GM23338 (cell line): ENCODE measurements at regions not wholly inside any gene's neighbourhood (a gene's known extent, or its start where the extent isn't known, plus 50 kb on each side); places are given as distances from the start of the nearest gene placed in this dataset.

ENCODE experiments used
- ATAC-seq: fragments of 200-7000 bp; cut with Tn5 transposase; 3 replicates; pipeline ENCODE4 v1.9.1; 2020
- DNase-seq: peaks from one replicate; pipeline ENCODE4 v3.0.0-alpha.2; 2015; ENCODE audit warnings: low spot score
- H2AFZ ChIP-seq: fragments of 200-600 bp; sonication (generic); 2 replicates; pipeline ENCODE4 v1.8.0; 2016; ENCODE audit warnings: antibody characterized with exemption, mild to moderate bottlenecking, moderate library complexity
- H3F3A ChIP-seq: fragments of 200-600 bp; sonication (generic); replicated peaks from 2 replicates; pipeline ENCODE4 v1.8.0; 2017; ENCODE audit warnings: antibody characterized with exemption, mixed run types, low read depth
- H3K27ac ChIP-seq: fragments of 200-600 bp; sonication (generic); 2 replicates; pipeline ENCODE4 v1.6.1; 2016; ENCODE audit warnings: low read depth
- H3K27me3 ChIP-seq: fragments of 200-600 bp; sonication (generic); 2 replicates; pipeline ENCODE4 v1.8.0; 2016; ENCODE audit warnings: mild to moderate bottlenecking, mixed run types, moderate library complexity; ENCODE audit not compliant: insufficient read depth
- H3K36me3 ChIP-seq: fragments of 200-600 bp; sonication (generic); 2 replicates; pipeline ENCODE4 v1.8.0; 2016; ENCODE audit warnings: mild to moderate bottlenecking; ENCODE audit not compliant: insufficient read depth
- H3K4me1 ChIP-seq: fragments of 200-600 bp; sonication (generic); 2 replicates; pipeline ENCODE4 v1.8.0; 2016; ENCODE audit warnings: mild to moderate bottlenecking, moderate library complexity; ENCODE audit not compliant: insufficient read depth
- H3K4me2 ChIP-seq: fragments of 200-600 bp; sonication (generic); 2 replicates; pipeline ENCODE4 v1.7.1; 2017; ENCODE audit warnings: mixed run types
- H3K4me3 ChIP-seq: fragments of 200-600 bp; sonication (generic); 2 replicates; pipeline ENCODE4 v1.6.1; 2016; ENCODE audit warnings: mixed run types
- H3K79me2 ChIP-seq: fragments of 200-600 bp; sonication (generic); replicated peaks from 2 replicates; pipeline ENCODE4 v1.8.0; 2017; ENCODE audit warnings: mild to moderate bottlenecking; ENCODE audit not compliant: insufficient read depth
- H3K9me2 ChIP-seq: fragments of 200-600 bp; sonication (generic); 2 replicates; pipeline ENCODE4 v1.8.0; 2017; ENCODE audit not compliant: insufficient read depth
- H4K20me1 ChIP-seq: fragments of 200-600 bp; sonication (generic); replicated peaks from 2 replicates; pipeline ENCODE4 v1.8.0; 2017; ENCODE audit warnings: mild to moderate bottlenecking; ENCODE audit not compliant: insufficient read depth
- H3K27ac Mint-ChIP-seq: 2 replicates; pipeline ENCODE4 v1.8.0; 2020; ENCODE audit warnings: inconsistent platforms, mild to moderate bottlenecking, moderate library complexity, mixed read lengths
- H3K27me3 Mint-ChIP-seq: 3 replicates; pipeline ENCODE4 v1.8.0; 2022; ENCODE audit warnings: low read depth, mild to moderate bottlenecking, moderate library complexity, mixed read lengths, inconsistent platforms; ENCODE audit not compliant: insufficient read depth, poor library complexity
- H3K36me3 Mint-ChIP-seq: 3 replicates; pipeline ENCODE4 v1.8.0; 2021; ENCODE audit warnings: low read depth, mild to moderate bottlenecking, inconsistent platforms, moderate library complexity, mixed read lengths
- H3K4me1 Mint-ChIP-seq: 3 replicates; pipeline ENCODE4 v1.8.0; 2020; ENCODE audit warnings: mild to moderate bottlenecking, inconsistent platforms, mixed read lengths
- H3K4me3 Mint-ChIP-seq: 3 replicates; pipeline ENCODE4 v1.8.0; 2021; ENCODE audit warnings: moderate library complexity, mild to moderate bottlenecking, inconsistent platforms, mixed read lengths
- H3K9me3 Mint-ChIP-seq: 3 replicates; pipeline ENCODE4 v1.8.0; 2020; ENCODE audit warnings: moderate library complexity, mild to moderate bottlenecking, inconsistent platforms, mixed read lengths
- CREB1 ChIP-seq: fragments of 250-450 bp; sonication (Bioruptor Pico); IDR thresholded peaks from 2 replicates; pipeline ENCODE4 v1.5.0; 2020; ENCODE audit warnings: low read depth, mild to moderate bottlenecking, moderate library complexity
- EZH2 ChIP-seq: fragments of 200-600 bp; sonication (generic); IDR thresholded peaks from one replicate; pipeline ENCODE4 v1.8.0; 2017; ENCODE audit warnings: antibody characterized with exemption, mild to moderate bottlenecking, low read depth; ENCODE audit not compliant: unreplicated experiment
- EZH2phosphoT487 ChIP-seq: fragments of 200-600 bp; sonication (generic); IDR thresholded peaks from one replicate; pipeline ENCODE4 v1.8.1; 2018; ENCODE audit warnings: antibody characterized with exemption; ENCODE audit not compliant: unreplicated experiment
- JUNB ChIP-seq: IDR thresholded peaks from one replicate; pipeline ENCODE4 v1.6.1; 2016; ENCODE audit warnings: antibody characterized with exemption; ENCODE audit not compliant: unreplicated experiment
- NANOG ChIP-seq: IDR thresholded peaks from 2 replicates; pipeline ENCODE4 v1.6.1; 2016; ENCODE audit warnings: antibody characterized with exemption, borderline replicate concordance
- POLR2AphosphoS5 ChIP-seq: IDR thresholded peaks from 2 replicates; pipeline ENCODE4 v1.6.1; 2016; ENCODE audit warnings: antibody characterized with exemption, low read depth
- STAT1 ChIP-seq: IDR thresholded peaks from one replicate; pipeline ENCODE4 v1.6.1; 2016; ENCODE audit warnings: antibody characterized with exemption; ENCODE audit not compliant: unreplicated experiment
- ZNF114 ChIP-seq: fragments of 250-450 bp; sonication (Bioruptor Pico); IDR thresholded peaks from 2 replicates; pipeline ENCODE4 v1.5.0; 2020; ENCODE audit warnings: mild to moderate bottlenecking, moderate library complexity
- TF ChIP-seq, protein P1 (sequence below), 2 experiments: fragments of 200-600 bp in 1 of 2; sonication (generic) in 1 of 2; conservative IDR thresholded peaks; 2 replicates each; pipeline versions ENCODE4 v1.5.1 to v1.6.1; 2016 to 2017; ENCODE audit warnings: antibody characterized with exemption in 2 of 2, low read depth in 2 of 2, mild to moderate bottlenecking in 2 of 2, moderate library complexity in 1 of 2
- TF ChIP-seq, protein P2 (sequence below): fragments of 250-450 bp; sonication (Bioruptor Pico); IDR thresholded peaks from 2 replicates; pipeline ENCODE4 v1.5.0; 2020; ENCODE audit warnings: mild to moderate bottlenecking, moderate library complexity
- TF ChIP-seq, protein P3 (sequence below): IDR thresholded peaks from 2 replicates; pipeline ENCODE4 v1.6.1; 2016; ENCODE audit warnings: antibody characterized with exemption
- TF ChIP-seq, protein P4 (sequence below): IDR thresholded peaks from one replicate; pipeline ENCODE4 v1.6.1; 2018; ENCODE audit warnings: antibody characterized with exemption; ENCODE audit not compliant: unreplicated experiment

DNA sequence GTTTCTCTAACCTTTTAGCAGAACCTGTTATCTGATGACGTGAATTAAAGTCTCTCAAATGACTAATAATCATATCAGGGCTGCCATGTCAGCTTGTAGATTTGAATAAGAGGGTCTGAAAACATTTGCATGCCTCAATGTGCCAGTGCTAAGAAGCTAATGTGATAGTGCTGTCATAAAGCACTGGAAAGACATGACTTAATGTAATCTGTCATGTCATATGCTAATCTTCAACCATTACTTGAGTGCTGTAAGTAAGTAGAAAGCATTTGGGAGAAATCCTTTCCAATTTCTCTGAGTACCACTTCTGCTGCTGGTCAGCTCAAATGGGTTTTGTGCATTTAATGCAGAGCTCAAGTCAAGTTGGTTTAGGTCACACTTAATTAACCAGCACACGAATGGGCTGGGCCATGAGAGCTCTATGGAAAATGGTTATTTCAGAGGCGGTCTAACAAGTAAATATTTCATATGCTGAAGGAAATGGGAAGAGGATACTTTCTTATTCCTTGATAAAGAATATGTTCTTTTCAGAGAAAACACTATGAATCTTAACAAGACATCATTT is 609.2 kb downstream of the LMO4 start (continued):
- no peak for TF ChIP-seq POLR2AphosphoS5

DNA sequence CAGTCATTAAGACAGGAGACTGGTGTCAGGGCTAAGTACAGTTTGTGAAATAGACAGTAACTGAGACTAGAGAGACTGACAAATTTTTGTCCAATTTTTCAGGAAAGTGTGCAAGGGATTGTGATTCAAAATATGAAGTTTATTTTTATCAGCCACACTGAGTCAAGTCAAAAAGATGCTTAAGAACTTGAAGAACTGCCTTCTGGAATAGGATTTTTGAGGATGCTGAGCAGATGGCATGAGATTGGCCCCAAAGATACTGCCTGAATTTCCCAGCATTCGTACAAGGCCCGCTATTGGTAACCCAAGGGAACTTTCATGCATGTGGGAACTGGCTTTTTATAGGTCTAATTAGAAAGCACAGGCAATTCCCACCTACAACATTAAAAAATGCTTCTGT is 610.0 kb downstream of the LMO4 start:
- Histone ChIP-seq H3K27ac (no peak overlapping the region), H2AFZ (no peak overlapping the region), H3K4me2 (no peak overlapping the region), H3K4me3 (no peak overlapping the region), H3K79me2 (no peaks in the 10 kb centered on the region), H4K20me1 (no peaks in the 10 kb centered on the region), H3K4me1 (peaks cover 14% of the 10 kb centered on the region), H3K9me2 (peaks cover 11% of the 10 kb centered on the region), H3F3A (0 out of 2 replicates have a peak, but pooled peaks cover 5% of the 10 kb centered on the region), H3K27me3 (no peaks in the 10 kb centered on the region), H3K36me3 (no peaks in the 10 kb centered on the region)
- ATAC-seq (no peak), DNase-seq (no peak)
- H3K4me3 Mint-ChIP-seq, result no peak overlapping the region
- no peak for TF ChIP-seq NANOG
- no peak for TF ChIP-seq CREB1
- TF ChIP-seq, protein P1, sequence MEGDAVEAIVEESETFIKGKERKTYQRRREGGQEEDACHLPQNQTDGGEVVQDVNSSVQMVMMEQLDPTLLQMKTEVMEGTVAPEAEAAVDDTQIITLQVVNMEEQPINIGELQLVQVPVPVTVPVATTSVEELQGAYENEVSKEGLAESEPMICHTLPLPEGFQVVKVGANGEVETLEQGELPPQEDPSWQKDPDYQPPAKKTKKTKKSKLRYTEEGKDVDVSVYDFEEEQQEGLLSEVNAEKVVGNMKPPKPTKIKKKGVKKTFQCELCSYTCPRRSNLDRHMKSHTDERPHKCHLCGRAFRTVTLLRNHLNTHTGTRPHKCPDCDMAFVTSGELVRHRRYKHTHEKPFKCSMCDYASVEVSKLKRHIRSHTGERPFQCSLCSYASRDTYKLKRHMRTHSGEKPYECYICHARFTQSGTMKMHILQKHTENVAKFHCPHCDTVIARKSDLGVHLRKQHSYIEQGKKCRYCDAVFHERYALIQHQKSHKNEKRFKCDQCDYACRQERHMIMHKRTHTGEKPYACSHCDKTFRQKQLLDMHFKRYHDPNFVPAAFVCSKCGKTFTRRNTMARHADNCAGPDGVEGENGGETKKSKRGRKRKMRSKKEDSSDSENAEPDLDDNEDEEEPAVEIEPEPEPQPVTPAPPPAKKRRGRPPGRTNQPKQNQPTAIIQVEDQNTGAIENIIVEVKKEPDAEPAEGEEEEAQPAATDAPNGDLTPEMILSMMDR (conservative IDR thresholded peaks at IDR 0.05; ENCODE audit: low read depth in 2 of 2), result no peak
- no peak for TF ChIP-seq EZH2phosphoT487
- TF ChIP-seq STAT1, result no peak
- TF ChIP-seq, protein P2, sequence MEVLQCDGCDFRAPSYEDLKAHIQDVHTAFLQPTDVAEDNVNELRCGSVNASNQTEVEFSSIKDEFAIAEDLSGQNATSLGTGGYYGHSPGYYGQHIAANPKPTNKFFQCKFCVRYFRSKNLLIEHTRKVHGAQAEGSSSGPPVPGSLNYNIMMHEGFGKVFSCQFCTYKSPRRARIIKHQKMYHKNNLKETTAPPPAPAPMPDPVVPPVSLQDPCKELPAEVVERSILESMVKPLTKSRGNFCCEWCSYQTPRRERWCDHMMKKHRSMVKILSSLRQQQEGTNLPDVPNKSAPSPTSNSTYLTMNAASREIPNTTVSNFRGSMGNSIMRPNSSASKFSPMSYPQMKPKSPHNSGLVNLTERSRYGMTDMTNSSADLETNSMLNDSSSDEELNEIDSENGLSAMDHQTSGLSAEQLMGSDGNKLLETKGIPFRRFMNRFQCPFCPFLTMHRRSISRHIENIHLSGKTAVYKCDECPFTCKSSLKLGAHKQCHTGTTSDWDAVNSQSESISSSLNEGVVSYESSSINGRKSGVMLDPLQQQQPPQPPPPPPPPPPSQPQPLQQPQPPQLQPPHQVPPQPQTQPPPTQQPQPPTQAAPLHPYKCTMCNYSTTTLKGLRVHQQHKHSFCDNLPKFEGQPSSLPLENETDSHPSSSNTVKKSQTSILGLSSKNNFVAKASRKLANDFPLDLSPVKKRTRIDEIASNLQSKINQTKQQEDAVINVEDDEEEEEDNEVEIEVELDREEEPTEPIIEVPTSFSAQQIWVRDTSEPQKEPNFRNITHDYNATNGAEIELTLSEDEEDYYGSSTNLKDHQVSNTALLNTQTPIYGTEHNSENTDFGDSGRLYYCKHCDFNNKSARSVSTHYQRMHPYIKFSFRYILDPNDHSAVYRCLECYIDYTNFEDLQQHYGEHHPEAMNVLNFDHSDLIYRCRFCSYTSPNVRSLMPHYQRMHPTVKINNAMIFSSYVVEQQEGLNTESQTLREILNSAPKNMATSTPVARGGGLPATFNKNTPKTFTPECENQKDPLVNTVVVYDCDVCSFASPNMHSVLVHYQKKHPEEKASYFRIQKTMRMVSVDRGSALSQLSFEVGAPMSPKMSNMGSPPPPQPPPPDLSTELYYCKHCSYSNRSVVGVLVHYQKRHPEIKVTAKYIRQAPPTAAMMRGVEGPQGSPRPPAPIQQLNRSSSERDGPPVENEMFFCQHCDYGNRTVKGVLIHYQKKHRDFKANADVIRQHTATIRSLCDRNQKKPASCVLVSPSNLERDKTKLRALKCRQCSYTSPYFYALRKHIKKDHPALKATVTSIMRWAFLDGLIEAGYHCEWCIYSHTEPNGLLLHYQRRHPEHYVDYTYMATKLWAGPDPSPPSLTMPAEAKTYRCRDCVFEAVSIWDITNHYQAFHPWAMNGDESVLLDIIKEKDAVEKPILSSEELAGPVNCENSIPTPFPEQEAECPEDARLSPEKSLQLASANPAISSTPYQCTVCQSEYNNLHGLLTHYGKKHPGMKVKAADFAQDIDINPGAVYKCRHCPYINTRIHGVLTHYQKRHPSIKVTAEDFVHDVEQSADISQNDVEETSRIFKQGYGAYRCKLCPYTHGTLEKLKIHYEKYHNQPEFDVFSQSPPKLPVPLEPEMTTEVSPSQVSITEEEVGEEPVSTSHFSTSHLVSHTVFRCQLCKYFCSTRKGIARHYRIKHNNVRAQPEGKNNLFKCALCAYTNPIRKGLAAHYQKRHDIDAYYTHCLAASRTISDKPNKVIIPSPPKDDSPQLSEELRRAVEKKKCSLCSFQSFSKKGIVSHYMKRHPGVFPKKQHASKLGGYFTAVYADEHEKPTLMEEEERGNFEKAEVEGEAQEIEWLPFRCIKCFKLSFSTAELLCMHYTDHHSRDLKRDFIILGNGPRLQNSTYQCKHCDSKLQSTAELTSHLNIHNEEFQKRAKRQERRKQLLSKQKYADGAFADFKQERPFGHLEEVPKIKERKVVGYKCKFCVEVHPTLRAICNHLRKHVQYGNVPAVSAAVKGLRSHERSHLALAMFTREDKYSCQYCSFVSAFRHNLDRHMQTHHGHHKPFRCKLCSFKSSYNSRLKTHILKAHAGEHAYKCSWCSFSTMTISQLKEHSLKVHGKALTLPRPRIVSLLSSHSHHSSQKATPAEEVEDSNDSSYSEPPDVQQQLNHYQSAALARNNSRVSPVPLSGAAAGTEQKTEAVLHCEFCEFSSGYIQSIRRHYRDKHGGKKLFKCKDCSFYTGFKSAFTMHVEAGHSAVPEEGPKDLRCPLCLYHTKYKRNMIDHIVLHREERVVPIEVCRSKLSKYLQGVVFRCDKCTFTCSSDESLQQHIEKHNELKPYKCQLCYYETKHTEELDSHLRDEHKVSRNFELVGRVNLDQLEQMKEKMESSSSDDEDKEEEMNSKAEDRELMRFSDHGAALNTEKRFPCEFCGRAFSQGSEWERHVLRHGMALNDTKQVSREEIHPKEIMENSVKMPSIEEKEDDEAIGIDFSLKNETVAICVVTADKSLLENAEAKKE (CRISPR knock-in tag), result no peak
- TF ChIP-seq, protein P3, sequence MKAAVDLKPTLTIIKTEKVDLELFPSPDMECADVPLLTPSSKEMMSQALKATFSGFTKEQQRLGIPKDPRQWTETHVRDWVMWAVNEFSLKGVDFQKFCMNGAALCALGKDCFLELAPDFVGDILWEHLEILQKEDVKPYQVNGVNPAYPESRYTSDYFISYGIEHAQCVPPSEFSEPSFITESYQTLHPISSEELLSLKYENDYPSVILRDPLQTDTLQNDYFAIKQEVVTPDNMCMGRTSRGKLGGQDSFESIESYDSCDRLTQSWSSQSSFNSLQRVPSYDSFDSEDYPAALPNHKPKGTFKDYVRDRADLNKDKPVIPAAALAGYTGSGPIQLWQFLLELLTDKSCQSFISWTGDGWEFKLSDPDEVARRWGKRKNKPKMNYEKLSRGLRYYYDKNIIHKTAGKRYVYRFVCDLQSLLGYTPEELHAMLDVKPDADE, result no peak
- TF ChIP-seq, protein P4, sequence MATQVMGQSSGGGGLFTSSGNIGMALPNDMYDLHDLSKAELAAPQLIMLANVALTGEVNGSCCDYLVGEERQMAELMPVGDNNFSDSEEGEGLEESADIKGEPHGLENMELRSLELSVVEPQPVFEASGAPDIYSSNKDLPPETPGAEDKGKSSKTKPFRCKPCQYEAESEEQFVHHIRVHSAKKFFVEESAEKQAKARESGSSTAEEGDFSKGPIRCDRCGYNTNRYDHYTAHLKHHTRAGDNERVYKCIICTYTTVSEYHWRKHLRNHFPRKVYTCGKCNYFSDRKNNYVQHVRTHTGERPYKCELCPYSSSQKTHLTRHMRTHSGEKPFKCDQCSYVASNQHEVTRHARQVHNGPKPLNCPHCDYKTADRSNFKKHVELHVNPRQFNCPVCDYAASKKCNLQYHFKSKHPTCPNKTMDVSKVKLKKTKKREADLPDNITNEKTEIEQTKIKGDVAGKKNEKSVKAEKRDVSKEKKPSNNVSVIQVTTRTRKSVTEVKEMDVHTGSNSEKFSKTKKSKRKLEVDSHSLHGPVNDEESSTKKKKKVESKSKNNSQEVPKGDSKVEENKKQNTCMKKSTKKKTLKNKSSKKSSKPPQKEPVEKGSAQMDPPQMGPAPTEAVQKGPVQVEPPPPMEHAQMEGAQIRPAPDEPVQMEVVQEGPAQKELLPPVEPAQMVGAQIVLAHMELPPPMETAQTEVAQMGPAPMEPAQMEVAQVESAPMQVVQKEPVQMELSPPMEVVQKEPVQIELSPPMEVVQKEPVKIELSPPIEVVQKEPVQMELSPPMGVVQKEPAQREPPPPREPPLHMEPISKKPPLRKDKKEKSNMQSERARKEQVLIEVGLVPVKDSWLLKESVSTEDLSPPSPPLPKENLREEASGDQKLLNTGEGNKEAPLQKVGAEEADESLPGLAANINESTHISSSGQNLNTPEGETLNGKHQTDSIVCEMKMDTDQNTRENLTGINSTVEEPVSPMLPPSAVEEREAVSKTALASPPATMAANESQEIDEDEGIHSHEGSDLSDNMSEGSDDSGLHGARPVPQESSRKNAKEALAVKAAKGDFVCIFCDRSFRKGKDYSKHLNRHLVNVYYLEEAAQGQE, result no peak
- TF ChIP-seq ZNF114 (CRISPR knock-in tag), result no peak
- no peak for TF ChIP-seq EZH2
- no peak for TF ChIP-seq POLR2AphosphoS5
- no peak for TF ChIP-seq JUNB
- peaks cover 2% of the 10 kb centered on the region for H3K27me3 Mint-ChIP-seq
- peaks cover 20% of the 10 kb centered on the region for H3K4me1 Mint-ChIP-seq
- H3K9me3 Mint-ChIP-seq, result no peaks in the 10 kb centered on the region
- no peak overlapping the region for H3K27ac Mint-ChIP-seq
- no peaks in the 10 kb centered on the region for H3K36me3 Mint-ChIP-seq
